NCI-H2196 (cell line): ENCODE measurements at regions not wholly inside any gene's neighbourhood (a gene's known extent, or its start where the extent isn't known, plus 50 kb on each side); places are given as distances from the start of the nearest gene placed in this dataset.
"Not testable (repeated sequence)": the region's sequence is repeated elsewhere in the genome, so short reads cannot be mapped to it uniquely, and the experiment has no call there.

Experiments used
- DNase-seq: peaks from one replicate; lab custom pipeline; 2025; ENCODE audit not compliant: unreplicated experiment; lab: John Stamatoyannopoulos, UW

GRCh38 chr5:96209829-96210228 is 223.2 kb downstream of the PCSK1 start:
- no peak for DNase-seq

GRCh38 chr5:96207420-96207819 is 225.6 kb downstream of the PCSK1 start:
- DNase-seq = no peak

- no peak for DNase-seq
Measured at GRCh38 chr5:96203761-96204160, 229.3 kb downstream of the PCSK1 start.

DNA sequence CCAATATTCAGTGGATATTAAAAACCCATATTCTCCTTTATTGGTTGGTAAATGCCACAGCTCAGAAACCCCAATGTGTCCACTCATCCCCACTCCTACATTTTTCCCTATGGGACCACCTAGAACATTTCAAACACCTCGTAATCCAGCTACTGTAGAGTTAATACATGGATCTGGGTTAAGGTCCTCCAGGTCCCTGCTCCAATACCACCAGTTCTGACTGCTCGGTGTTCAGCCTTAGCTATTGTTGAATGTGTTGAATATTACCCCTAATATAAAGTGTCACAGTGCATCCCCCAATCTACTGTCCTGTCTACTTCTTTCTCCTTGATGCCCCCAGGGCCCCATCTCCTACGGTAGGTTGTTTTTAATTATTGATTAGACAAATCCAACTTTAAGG is 231.5 kb downstream of the PCSK1 start:
- DNase-seq = no peak

GRCh38 chr5:96200641-96201040 is 232.4 kb downstream of the PCSK1 start:
- DNase-seq = no peak

GRCh38 chr5:96199713-96200183 is 233.3 kb downstream of the PCSK1 start:
- no peak for DNase-seq

DNA sequence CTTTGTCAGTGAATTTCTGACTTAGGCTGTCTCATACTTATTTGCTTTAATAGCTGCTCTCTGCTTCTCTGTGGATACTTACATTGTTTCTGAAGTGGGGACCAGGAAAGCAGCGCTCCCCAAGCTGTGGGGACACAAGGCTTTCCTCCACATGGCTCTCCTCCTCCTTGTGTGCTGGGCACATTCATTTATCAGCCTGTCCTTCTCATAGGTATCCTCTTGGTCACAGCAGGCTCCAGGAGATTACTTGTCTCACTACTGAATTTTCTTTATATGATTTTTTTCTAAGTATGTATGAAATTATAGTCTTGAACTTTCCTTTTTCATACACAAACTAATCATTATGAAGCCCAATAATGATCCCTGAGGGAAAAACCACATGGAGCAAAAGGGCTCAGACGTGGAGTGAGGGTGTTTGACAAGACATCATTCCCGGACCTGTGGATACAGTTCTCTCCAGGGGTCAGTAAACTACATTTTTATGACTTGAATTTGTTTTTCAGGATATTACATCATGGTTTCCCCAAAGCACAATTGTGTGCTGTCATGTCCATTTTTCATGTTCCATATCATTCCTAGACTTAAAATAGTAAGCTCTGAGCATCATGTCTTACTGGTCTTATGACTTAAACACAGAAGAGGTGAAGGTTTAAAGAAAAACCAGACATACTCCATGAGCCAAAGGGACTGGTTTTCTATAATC is 234.5 kb downstream of the PCSK1 start:
- DNase-seq = no peak

DNA sequence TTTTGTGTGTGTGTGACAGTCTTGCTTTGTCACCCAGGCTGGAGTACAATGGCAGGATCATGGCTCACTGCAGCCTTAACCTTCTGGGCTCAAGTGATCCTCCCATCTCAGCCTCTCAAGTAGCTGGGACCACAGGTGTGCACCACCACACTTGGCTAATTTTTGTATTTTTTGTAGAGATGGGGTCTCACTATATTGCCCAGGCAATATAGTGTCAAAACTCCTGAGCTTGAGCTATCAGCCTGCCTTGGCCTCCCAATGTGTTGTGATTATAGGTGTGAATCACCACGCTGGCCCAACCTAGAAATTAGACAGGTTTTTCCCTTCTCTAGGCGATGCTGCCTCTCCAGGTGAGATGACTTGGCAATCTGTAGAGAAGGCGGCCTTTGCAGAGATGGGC is 235.3 kb downstream of the PCSK1 start:
- DNase-seq = not testable (repeated sequence)

- no peak for DNase-seq
Measured at GRCh38 chr5:96197347-96197746, 235.7 kb upstream of the ELL2 start.

DNA sequence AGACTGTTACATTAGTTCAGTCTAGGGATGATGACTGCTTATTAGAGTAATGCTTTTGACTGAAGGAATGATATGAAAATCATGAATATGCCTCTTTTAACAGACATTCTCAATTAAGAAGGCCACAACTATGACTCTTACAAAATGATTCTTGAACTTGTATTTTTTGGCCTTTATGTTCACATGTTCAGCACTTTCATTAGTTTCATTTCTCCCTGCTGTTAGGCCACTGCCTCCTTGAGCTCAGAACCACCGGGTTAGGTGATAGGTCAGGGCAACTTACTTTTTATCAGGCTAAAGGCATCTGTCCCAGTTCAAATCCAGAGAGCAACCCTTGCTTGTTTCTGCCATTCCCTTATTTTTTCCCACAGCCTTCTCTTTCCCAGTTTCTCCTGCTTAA is 235.2 kb upstream of the ELL2 start:
- no peak for DNase-seq

DNA sequence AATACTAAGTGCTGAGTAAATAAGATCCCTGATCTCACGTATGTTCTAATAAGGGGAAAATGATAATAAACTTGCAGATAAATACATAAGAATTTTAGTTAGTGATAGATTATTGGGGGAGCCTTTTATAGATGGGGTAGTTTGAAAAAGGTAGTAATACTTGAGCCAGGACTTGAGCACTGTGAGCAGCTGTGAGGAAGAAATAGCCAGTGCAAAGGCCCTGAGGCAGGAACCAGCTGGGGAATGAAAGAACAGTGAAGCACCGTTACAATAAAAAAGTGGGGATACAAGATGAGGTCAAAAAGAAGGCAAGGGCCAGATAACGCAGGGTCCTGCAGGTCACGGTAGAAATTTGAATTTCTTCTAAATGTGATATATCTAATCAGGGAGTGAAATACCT is 234.8 kb upstream of the ELL2 start:
- DNase-seq = no peak

DNA sequence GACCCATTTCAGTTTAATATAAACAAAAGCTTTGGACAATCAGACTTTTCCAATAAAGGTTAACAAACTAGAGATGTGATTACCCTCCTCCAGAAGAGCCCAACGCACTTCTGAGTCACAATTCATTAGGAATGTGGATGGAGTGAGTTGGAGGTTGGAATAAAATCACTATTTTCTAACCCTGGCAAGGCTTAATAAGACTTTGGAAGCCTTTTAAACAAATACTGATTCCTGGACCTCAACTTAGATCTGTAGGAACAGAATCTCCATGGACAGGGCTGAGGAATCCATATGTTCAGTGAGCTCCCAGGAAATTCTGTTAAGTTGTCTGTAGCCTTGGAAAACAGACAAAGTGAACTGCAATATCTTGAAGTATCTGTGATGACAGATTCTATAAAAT is 233.5 kb upstream of the ELL2 start:
- no peak for DNase-seq

GRCh38 chr5:96194593-96194992 is 232.9 kb upstream of the ELL2 start:
- DNase-seq = no peak

- DNase-seq = no peak
Measured at GRCh38 chr5:96193946-96194345, 232.3 kb upstream of the ELL2 start.

- no peak for DNase-seq
Measured at GRCh38 chr5:96189987-96190386, 228.3 kb upstream of the ELL2 start.

DNA sequence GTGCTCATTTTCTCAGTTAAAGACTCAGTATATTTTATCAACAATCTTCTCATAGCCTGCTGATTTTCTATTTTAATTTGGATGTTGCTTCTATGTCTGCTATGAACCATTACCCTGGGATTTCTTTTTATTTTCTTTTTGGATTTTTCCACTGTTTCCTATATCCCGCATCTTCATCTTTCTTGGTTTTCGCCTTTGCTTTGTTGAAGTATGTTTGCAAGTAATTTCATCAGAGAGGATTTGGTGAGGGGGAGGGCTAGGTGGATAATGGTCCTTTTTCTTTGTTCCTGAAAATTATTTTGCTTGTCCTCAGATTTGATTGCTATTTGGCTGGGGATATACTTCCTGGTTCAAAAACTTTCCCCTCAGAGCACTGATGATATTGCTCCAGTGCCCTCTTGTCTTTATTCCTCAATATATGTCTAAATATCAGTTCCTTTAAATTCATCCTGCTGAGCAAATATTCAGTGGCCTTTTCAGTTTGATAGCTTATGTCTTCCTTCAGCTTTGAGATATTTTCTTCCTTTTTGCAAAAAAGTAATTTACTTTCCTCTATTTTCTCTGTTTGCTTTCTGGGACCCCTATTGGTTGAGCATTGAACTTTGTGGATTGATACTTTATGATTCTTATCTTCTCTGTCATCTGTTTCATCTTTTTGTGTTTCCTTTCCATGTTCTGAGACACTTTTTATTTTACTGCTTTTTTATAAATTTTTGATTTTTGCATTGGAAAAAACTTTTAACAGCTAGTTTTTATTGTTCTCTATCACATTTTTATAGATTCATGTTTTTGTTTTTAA is 227.6 kb upstream of the ELL2 start:
- DNase-seq = no peak

DNA sequence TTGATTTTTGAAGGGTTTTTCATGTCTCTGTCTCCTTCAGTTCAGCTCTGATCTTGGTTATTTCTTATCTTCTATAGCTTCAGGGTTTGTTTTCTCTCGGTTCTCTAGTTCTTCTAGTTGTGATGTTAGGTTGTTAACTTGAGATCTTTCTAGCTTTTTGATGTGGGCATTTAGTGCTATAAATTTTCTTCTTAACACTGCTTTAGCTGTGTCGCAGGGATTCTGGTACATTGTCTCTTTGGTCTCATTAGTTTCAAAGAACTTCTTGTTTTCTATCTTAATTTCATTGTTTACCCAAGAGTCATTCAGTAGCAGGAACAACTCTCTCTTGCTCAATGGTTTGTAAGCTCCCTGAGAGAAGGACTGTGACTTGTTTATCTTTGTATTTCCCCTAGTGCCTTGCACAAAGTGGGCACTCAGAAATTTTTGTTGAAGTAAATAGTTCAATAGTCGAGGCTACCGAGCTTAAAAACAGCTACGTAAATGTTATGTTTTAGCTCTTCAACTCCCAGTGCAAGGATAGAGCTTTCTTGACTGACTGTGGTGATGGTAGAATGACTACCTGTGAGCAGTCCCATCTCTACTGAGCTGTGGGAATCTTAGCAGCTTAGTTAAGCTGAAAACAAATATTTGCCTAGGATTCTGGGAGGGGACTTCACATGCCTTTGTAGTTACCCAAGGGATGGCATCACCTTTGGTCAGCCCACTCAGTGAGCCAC is 225.8 kb upstream of the ELL2 start:
- DNase-seq = no peak

DNA sequence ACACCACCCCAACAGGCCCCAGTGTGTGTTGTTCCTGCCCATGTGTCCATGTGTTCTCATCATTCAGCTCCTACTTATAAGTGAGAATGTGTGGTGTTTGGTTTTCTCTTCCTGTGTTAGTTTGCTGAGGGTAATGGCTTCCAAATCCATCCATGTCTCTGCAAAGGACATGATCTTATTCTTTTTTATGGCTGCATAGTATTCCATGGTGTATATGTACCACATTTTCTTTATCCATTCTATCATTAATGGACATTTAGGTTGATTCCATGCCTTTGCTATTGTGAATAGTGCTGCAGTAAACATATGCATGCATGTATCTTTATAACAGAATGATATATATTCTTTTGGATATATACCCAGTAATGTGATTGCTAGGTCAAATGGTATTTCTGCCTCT is 222.9 kb upstream of the ELL2 start:
- DNase-seq = not testable (repeated sequence)

DNA sequence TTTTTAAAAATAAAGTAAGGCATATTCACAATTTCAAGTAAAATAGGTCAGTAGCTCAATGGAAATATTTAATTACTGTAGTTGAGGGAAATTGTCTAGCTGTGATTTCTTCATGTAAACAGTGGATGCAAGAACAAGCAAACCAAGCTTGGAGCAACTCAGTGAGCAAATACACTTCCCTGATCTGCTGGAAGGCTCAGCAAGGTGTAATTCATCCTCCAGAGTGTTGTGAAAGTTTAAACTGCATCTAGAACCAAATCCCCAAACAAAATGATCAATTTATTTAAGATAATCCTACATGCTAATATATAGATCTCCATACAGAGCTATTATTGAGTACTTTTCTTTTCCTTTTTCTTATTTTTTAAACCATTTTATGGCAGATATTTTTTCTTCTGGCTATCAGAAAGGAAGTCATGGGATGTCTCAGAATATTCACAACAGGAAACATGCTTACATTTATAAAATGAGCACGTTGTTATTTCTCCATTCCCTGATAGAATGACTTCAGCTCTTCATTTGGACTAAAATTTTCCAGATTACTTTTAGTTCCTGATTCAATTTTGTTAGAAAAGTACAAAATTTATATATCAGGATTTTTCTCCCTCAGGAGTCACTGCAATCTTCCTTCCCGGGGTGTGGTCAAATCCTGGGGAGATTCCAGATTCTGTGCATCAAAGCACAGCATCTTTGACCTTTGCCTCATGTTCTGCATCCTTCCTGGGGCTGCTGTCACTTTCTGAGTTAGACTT is 219.2 kb upstream of the ELL2 start:
- DNase-seq = no peak

DNA sequence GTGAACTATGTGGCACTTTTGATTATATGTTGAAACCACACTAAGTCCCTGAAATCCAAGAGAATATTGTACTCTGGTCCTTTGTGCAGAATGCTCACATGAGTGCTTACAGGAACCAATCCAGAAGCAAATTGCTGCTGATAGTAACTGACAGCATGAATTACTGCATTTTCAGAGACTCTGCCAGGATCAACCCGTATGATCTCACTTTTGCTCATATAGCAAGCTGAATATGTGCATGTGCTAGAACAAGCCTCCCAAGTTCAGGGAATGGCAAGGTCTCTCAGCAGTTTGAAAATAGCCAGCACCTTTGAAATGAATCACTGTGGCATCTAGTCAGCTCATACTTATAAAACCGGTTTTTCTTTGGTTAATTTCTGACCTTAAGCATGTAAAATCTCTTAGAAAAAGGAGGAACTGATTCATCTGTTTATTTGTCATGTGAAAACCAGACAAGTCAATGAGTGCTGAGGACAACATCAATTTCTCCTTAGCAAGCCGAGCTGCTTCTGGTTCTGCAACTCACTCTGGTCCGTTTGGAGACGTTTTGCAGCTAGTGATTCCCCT is 215.7 kb upstream of the ELL2 start:
- no peak for DNase-seq

GRCh38 chr5:96176022-96176421 is 214.4 kb upstream of the ELL2 start:
- no peak for DNase-seq
